HepG2 (cell line): ENCODE measurements at regions not wholly inside any gene's neighbourhood (a gene's known extent, or its start where the extent isn't known, plus 50 kb on each side); places are given as distances from the start of the nearest gene placed in this dataset.

Experiments
- ARNT ChIP-seq: fragments of 450-650 bp; IDR thresholded peaks from 2 replicates; pipeline ENCODE4 v1.6.1; 2017
- BRCA1 ChIP-seq: sonication (generic); formaldehyde crosslinking; IDR thresholded peaks from 2 replicates; pipeline ENCODE4 v1.4.0; 2020; ENCODE audit warnings: missing genetic modification reagents
- DNMT3B ChIP-seq: conservative IDR thresholded peaks from 2 replicates; pipeline ENCODE4 v1.6.1; 2016; ENCODE audit warnings: missing biosample characterization, control low read depth
- GFI1 ChIP-seq: sonication (generic); formaldehyde crosslinking; IDR thresholded peaks from 2 replicates; pipeline ENCODE4 v1.5.0; 2020; ENCODE audit warnings: missing genetic modification reagents, mild to moderate bottlenecking, borderline replicate concordance
- HMGXB4 ChIP-seq, 2 experiments: sonication (generic) in 1 of 2; formaldehyde crosslinking in 1 of 2; IDR thresholded peaks; 2 replicates each; pipeline versions ENCODE4 v1.4.0 to v1.6.1; 2018 to 2020; ENCODE audit warnings: missing genetic modification reagents in 2 of 2, borderline replicate concordance in 1 of 2, low read depth in 1 of 2, mild to moderate bottlenecking in 1 of 2, missing biosample characterization in 1 of 2
- IKZF1 ChIP-seq: fragments of 450-650 bp; IDR thresholded peaks from 2 replicates; pipeline ENCODE4 v1.7.1; 2016
- JDP2 ChIP-seq: sonication (generic); formaldehyde crosslinking; IDR thresholded peaks from 2 replicates; pipeline ENCODE4 v1.8.1; 2022; ENCODE audit warnings: missing genetic modification reagents, borderline replicate concordance
- POGK ChIP-seq: sonication (generic); formaldehyde crosslinking; conservative IDR thresholded peaks from 2 replicates; pipeline ENCODE4 v1.8.0; 2022; ENCODE audit warnings: mild to moderate bottlenecking, moderate library complexity, missing genetic modification reagents
- SCMH1 ChIP-seq: sonication (generic); formaldehyde crosslinking; IDR thresholded peaks from 2 replicates; pipeline ENCODE4 v1.9.0; 2021; ENCODE audit warnings: missing genetic modification reagents, mild to moderate bottlenecking, borderline replicate concordance
- SOX6 ChIP-seq, 2 experiments: fragments of 450-650 bp in 1 of 2; sonication (generic) in 1 of 2; formaldehyde crosslinking in 1 of 2; IDR thresholded peaks; 2 replicates each; pipeline versions ENCODE4 v1.4.0 to v1.6.1; 2017 to 2020; ENCODE audit warnings: antibody characterized with exemption in 1 of 2, mild to moderate bottlenecking in 1 of 2, missing genetic modification reagents in 1 of 2
- SP5 ChIP-seq: IDR thresholded peaks from 2 replicates; pipeline ENCODE4 v1.6.1; 2016; ENCODE audit warnings: low read depth, borderline replicate concordance
- SRY ChIP-seq: sonication (generic); formaldehyde crosslinking; IDR thresholded peaks from 2 replicates; pipeline ENCODE4 v1.8.0; 2022; ENCODE audit warnings: mild to moderate bottlenecking, missing genetic modification reagents
- XBP1 ChIP-seq: sonication (generic); formaldehyde crosslinking; IDR thresholded peaks from 2 replicates; pipeline ENCODE4 v1.5.0; 2020; ENCODE audit warnings: missing genetic modification reagents
- XRCC5 ChIP-seq: fragments of 200-400 bp; formaldehyde crosslinking; optimal IDR thresholded peaks from 2 replicates; pipeline ENCODE3; 2017; ENCODE audit warnings: mild to moderate bottlenecking, low read length
- ZBTB25 ChIP-seq: IDR thresholded peaks from 2 replicates; pipeline ENCODE4 v1.6.1; 2018; ENCODE audit warnings: missing genetic modification reagents
- ZBTB3 ChIP-seq: sonication (generic); formaldehyde crosslinking; IDR thresholded peaks from 2 replicates; pipeline ENCODE4 v1.4.0; 2020; ENCODE audit warnings: low read depth, mild to moderate bottlenecking, moderate library complexity, missing genetic modification reagents, borderline replicate concordance
- ZFP90 ChIP-seq: sonication (generic); formaldehyde crosslinking; IDR thresholded peaks from 2 replicates; pipeline ENCODE4 v1.8.0; 2022; ENCODE audit warnings: missing genetic modification reagents, mild to moderate bottlenecking, inconsistent platforms, borderline replicate concordance
- ZNF138 ChIP-seq: sonication (generic); formaldehyde crosslinking; IDR thresholded peaks from 2 replicates; pipeline ENCODE4 v1.5.0; 2020; ENCODE audit warnings: mild to moderate bottlenecking, low read depth, missing genetic modification reagents
- ZNF343 ChIP-seq: sonication (generic); formaldehyde crosslinking; IDR thresholded peaks from 2 replicates; pipeline ENCODE4 v1.4.0; 2020; ENCODE audit warnings: mild to moderate bottlenecking, missing genetic modification reagents
- ZNF362 ChIP-seq: sonication (generic); formaldehyde crosslinking; IDR thresholded peaks from 2 replicates; pipeline ENCODE4 v1.4.0; 2020; ENCODE audit warnings: missing genetic modification reagents, mild to moderate bottlenecking, borderline replicate concordance
- ZNF44 ChIP-seq: sonication (generic); formaldehyde crosslinking; IDR thresholded peaks from 2 replicates; pipeline ENCODE4 v1.5.1; 2020; ENCODE audit warnings: mild to moderate bottlenecking, missing genetic modification reagents
- ZNF558 ChIP-seq: sonication (generic); formaldehyde crosslinking; IDR thresholded peaks from 2 replicates; pipeline ENCODE4 v1.9.0; 2022; ENCODE audit warnings: mild to moderate bottlenecking, missing genetic modification reagents, borderline replicate concordance
- ZNF564 ChIP-seq: sonication (generic); formaldehyde crosslinking; IDR thresholded peaks from 2 replicates; pipeline ENCODE4 v1.8.1; 2023; ENCODE audit warnings: mild to moderate bottlenecking, missing genetic modification reagents

- TF ChIP-seq JDP2 (CRISPR knock-in tag) (no peak), SOX6 (IDR thresholded peaks at IDR 0.05) (no peak), SOX6 (CRISPR knock-in tag; IDR thresholded peaks at IDR 0.05) (no peak), ZNF44 (CRISPR knock-in tag) (no peak), BRCA1 (CRISPR knock-in tag) (0 out of 2 replicates have a peak, but pooled peaks have one; percentile 2), ARNT (no peak), ZNF343 (no peak), POGK (CRISPR knock-in tag) (no peak; the same call in 1 of the 2 replicates), ZNF558 (no peak; the same call in 1 of the 2 replicates), XRCC5 (no peak), ZNF138 (no peak), ZFP90 (no peak), SRY (CRISPR knock-in tag) (no peak; the same call in 1 of the 2 replicates), ZNF362 (CRISPR knock-in tag) (no peak), SCMH1 (no peak), DNMT3B (CRISPR knock-in tag) (peak; percentile 79; the same call in 1 of the 2 replicates), ZBTB25 (CRISPR knock-in tag) (no peak), ZNF564 (CRISPR knock-in tag) (no peak), IKZF1 (no peak), ZBTB3 (CRISPR knock-in tag) (no peak), GFI1 (CRISPR knock-in tag) (no peak), XBP1 (no peak), HMGXB4 (CRISPR knock-in tag; IDR thresholded peaks at IDR 0.05; ENCODE audit: borderline replicate concordance in 1 of 2, low read depth in 1 of 2) (no peak; a peak in 1 of 4 replicates), SP5 (no peak)
Measured at GRCh38 chr9:129413537-129414376, 207.1 kb downstream of the C9orf50 start (continued).
